Left ventricle myocardium inferior (tissue), 1 donor: ENCODE measurements at regions not wholly inside any gene's neighbourhood (a gene's known extent, or its start where the extent isn't known, plus 50 kb on each side); places are given as distances from the start of the nearest gene placed in this dataset.

Source experiments
- DNase-seq: peaks from one replicate; pipeline ENCODE4 v3.0.0-alpha.2; 2020
- H3K27ac ChIP-seq: fragments of 200-600 bp; replicated peaks from 2 replicates; pipeline ENCODE4 v1.8.0; 2021
- H3K27me3 ChIP-seq: fragments of 200-600 bp; 2 replicates; pipeline ENCODE4 v1.8.0; 2021; ENCODE audit warnings: low read depth
- H3K36me3 ChIP-seq: fragments of 200-600 bp; 2 replicates; pipeline ENCODE4 v1.8.0; 2021
- H3K4me1 ChIP-seq: fragments of 200-600 bp; 2 replicates; pipeline ENCODE4 v1.8.0; 2021
- H3K4me3 ChIP-seq: fragments of 200-600 bp; 2 replicates; pipeline ENCODE4 v1.8.0; 2021; ENCODE audit warnings: mild to moderate bottlenecking, moderate library complexity
- H3K9me3 ChIP-seq: fragments of 200-600 bp; replicated peaks from 2 replicates; pipeline ENCODE4 v1.8.0; 2021
- intact Hi-C: fragments of 100-400 bp; cut with micrococcal nuclease; formaldehyde crosslinking; loops from one replicate; pipeline ENCODE4 v1.11.0; 2022
- TF ChIP-seq, protein P1 (sequence below): fragments of 200-600 bp; IDR thresholded peaks from 2 replicates; pipeline ENCODE4 v1.8.0; 2021; ENCODE audit warnings: antibody characterized with exemption, mild to moderate bottlenecking, borderline replicate concordance
- donor health status: DM: no; HTN: yes; CAD: no; lungs with severe emphysema.

DNA sequence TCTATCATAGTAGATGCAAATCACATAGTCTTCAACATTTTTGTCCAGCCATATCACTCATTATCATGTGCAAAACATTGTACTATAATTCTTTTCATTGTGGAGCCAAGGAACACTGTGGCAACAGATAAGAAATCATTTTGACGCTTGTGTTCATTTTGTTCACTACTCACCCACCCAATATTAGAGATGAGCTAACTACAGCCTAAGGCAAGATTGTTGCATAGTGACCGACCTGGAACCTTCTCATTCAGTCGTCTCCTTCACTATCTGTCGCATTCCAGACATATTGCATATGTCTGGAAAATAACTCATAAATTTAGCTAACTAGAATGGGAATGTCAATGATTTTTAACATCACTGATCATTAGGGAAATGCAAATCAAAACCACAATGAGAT, 270.3 kb downstream of the CGGBP1 start:
- TF ChIP-seq, protein P1, sequence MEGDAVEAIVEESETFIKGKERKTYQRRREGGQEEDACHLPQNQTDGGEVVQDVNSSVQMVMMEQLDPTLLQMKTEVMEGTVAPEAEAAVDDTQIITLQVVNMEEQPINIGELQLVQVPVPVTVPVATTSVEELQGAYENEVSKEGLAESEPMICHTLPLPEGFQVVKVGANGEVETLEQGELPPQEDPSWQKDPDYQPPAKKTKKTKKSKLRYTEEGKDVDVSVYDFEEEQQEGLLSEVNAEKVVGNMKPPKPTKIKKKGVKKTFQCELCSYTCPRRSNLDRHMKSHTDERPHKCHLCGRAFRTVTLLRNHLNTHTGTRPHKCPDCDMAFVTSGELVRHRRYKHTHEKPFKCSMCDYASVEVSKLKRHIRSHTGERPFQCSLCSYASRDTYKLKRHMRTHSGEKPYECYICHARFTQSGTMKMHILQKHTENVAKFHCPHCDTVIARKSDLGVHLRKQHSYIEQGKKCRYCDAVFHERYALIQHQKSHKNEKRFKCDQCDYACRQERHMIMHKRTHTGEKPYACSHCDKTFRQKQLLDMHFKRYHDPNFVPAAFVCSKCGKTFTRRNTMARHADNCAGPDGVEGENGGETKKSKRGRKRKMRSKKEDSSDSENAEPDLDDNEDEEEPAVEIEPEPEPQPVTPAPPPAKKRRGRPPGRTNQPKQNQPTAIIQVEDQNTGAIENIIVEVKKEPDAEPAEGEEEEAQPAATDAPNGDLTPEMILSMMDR = no peak
- no peak for DNase-seq
- Histone ChIP-seq H3K36me3 (no peaks in the 10 kb centered on the region), H3K4me3 (no peak overlapping the region), H3K9me3 (no peaks in the 10 kb centered on the region), H3K4me1 (peaks cover 12% of the 10 kb centered on the region), H3K27ac (no peak overlapping the region), H3K27me3 (peaks cover 47% of the 10 kb centered on the region)
- intact Hi-C loops = no loop called here

DNA sequence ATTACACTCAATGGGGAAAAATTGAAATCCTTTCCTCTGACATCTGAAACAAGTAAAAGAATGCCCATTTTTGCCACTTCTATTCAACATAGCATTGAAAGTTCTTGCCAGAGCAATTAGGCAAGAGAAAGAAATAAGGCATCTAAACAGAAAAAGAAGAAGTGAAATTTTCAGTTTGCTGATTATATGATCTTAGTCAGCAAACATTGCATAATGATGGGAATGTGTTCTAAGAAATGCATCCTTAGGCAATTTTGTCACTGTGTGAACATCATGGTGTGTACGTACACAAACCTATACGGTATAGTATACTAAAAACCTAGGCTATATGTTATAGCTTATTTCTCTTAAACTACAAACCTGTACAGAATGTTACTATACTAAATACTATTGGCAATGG, 278.0 kb downstream of the CGGBP1 start:
- no peak for DNase-seq
- Histone ChIP-seq H3K4me1 (no peaks in the 10 kb centered on the region), H3K27ac (no peak overlapping the region), H3K27me3 (no peaks in the 10 kb centered on the region), H3K36me3 (no peaks in the 10 kb centered on the region), H3K4me3 (no peak overlapping the region), H3K9me3 (peaks cover 13% of the 10 kb centered on the region)
- intact Hi-C loops = no loop called here
- TF ChIP-seq, protein P1 = no peak

DNA sequence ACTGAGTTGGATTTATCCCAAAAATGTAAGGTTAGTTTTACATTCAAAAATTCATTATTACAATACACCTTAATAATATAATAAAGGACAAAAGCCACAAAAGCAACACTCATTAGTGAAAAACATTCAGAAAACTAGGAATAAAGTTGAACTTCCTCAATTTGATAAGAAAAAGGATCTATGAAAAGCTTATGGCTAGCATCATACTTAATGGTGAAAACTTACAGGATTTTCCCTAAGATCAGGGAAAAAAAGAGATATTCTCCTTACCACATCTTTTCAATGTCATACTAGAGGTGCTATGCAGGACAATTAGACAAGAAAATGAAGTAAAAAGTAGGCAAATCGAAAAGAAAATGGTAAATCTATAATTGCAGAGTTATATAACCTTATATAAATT, 279.9 kb downstream of the CGGBP1 start:
- Histone ChIP-seq H3K4me3 (no peak overlapping the region), H3K27ac (no peak overlapping the region), H3K4me1 (no peaks in the 10 kb centered on the region), H3K36me3 (no peaks in the 10 kb centered on the region), H3K9me3 (peaks cover 13% of the 10 kb centered on the region), H3K27me3 (no peaks in the 10 kb centered on the region)
- intact Hi-C loops = no loop called here
- no peak for DNase-seq
- TF ChIP-seq, protein P1 = no peak

DNA sequence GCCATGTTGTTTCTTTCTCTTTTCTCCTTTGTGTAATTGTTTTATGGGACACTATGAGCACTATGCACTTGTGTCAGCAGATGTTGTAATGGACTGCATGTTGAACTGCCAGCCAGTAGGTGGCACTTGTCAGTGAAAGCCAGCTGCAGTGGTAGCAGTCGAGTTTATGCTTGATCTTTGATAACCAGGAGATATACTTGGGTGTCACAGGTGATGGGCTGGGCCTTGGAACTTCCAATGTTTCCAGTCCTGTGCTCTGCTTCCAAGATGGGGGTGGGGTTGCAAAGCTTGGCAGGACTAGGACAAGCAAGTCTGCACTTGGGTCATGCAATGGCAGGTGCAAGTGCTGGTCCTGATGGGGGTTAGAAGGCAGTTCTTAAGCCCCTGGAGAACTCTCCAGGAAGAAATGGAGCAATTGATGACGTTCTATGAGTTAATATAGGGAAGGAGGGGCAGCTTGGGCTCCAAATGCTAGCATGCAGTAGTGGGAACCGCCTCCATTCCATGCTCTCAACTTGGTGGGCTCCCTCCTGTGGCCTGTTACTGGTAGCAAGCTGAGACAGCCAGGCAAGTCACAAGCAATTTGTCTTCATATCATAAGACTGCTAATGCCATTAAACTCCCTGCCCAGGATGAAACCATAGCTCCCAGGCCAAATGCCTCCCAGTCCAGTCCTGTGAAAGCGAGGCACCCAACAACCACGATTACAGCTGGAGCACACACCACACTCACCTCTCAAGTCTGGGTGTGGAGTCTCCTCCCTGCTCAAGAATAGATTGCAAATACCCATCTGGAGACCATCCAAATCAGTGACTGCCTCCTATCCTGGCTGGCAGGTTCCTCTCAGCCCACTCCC, 287.2 kb downstream of the CGGBP1 start:
- Histone ChIP-seq H3K27ac (no peak overlapping the region), H3K4me3 (no peak overlapping the region), H3K9me3 (peaks cover 7% of the 10 kb centered on the region), H3K4me1 (no peaks in the 10 kb centered on the region), H3K27me3 (no peaks in the 10 kb centered on the region), H3K36me3 (no peaks in the 10 kb centered on the region)
- DNase-seq = no peak
- intact Hi-C loops = no loop called here
- TF ChIP-seq, protein P1 = peak; percentile 61

DNA sequence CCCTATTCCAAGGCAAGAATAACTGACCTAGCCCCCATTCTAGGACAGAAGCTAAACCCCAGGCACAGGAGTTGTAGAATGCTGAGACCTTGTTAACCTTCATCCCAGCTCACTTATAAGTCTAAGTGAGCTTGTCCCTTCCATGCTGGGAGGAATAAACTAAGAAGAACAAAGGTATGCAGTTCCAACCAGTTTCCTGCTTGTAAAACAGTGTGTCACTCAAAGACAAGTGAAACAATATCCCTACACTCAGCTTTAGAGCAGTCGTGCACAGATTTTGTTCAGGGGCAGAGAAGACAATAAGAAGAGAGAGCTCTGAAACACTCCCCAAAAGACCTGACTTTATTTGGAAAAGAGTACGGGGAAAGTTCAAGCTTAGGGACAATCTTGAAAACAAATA, 292.1 kb downstream of the CGGBP1 start:
- Histone ChIP-seq H3K36me3 (no peaks in the 10 kb centered on the region), H3K4me3 (no peak overlapping the region), H3K4me1 (no peaks in the 10 kb centered on the region), H3K27ac (no peak overlapping the region), H3K9me3 (no peaks in the 10 kb centered on the region), H3K27me3 (no peaks in the 10 kb centered on the region)
- intact Hi-C loops = no loop called here
- no peak for DNase-seq
- TF ChIP-seq, protein P1 = no peak
